ENCODE measurements at regions not wholly inside any gene's neighbourhood (a gene's known extent, or its start where the extent isn't known, plus 50 kb on each side); places are given as distances from the start of the nearest gene placed in this dataset.

- no peak for TF ChIP-seq CTCF (IDR thresholded peaks at IDR 0.05 in 2 of 3, conservative IDR thresholded peaks at IDR 0.05 in 1 of 3; ENCODE audit: control insufficient read depth in 2 of 3, extremely low read depth in 1 of 3, insufficient read depth in 1 of 3, low read depth in 3 of 3, low read length in 3 of 3)
- no peak for TF ChIP-seq MTA3 (IDR thresholded peaks at IDR 0.05; ENCODE audit: borderline replicate concordance, low read length)
- no peak for TF ChIP-seq PRDM15 (CRISPR knock-in tag; IDR thresholded peaks at IDR 0.05)
- no peak for TF ChIP-seq MEF2B (IDR thresholded peaks at IDR 0.05; ENCODE audit: partially characterized antibody, poor library complexity, severe bottlenecking)
- no peak for TF ChIP-seq EZH2 (IDR thresholded peaks at IDR 0.05; ENCODE audit: borderline replicate concordance, control insufficient read depth, low read depth, low read length)
- TF ChIP-seq GABPA (IDR thresholded peaks at IDR 0.05; ENCODE audit: low read depth) = no peak
- TF ChIP-seq NKRF (conservative IDR thresholded peaks at IDR 0.05) = no peak
- no peak for TF ChIP-seq NBN (IDR thresholded peaks at IDR 0.05)
- TF ChIP-seq FOXM1 (IDR thresholded peaks at IDR 0.05; ENCODE audit: low read depth, low read length) = no peak
- TF ChIP-seq POLR2A (IDR thresholded peaks at IDR 0.05; ENCODE audit: low read depth, low read length) = no peak
- no peak for TF ChIP-seq E2F8 (IDR thresholded peaks at IDR 0.05; ENCODE audit: low read depth, partially characterized antibody)
- TF ChIP-seq TAF1 (IDR thresholded peaks at IDR 0.05; ENCODE audit: borderline replicate concordance, low read depth, low read length) = no peak
- no peak for TF ChIP-seq CHD2 (IDR thresholded peaks at IDR 0.05; ENCODE audit: borderline replicate concordance, low read depth, low read length)
- TF ChIP-seq SMAD1 (IDR thresholded peaks at IDR 0.05; ENCODE audit: low read depth, partially characterized antibody) = no peak
Observed at GRCh38 chr5:86542532-86542931, 75.2 kb upstream of the COX7C start.
